AG04450 (cell line): ENCODE measurements at regions not wholly inside any gene's neighbourhood (a gene's known extent, or its start where the extent isn't known, plus 50 kb on each side); places are given as distances from the start of the nearest gene placed in this dataset.

Experiments used
- CTCF ChIA-PET: fragments of 300-600, 350-600 bp; formaldehyde crosslinking; extraction: SDS; loops from one replicate; lab custom pipeline; 2022; ENCODE audit warnings: antibody characterized with exemption, inconsistent platforms; lab: Charles Lee
- POLR2A ChIA-PET: fragments of 350-600 bp; formaldehyde crosslinking; extraction: SDS; loops from one replicate; lab custom pipeline; 2021; ENCODE audit warnings: antibody characterized with exemption, inconsistent platforms; lab: Yijun Ruan, JAX
- DNase-seq: peaks from one replicate; pipeline ENCODE4 v3.0.0-alpha.2; 2011; ENCODE audit warnings: low read depth, low spot score
- H3K27ac ChIP-seq: one replicate; pipeline ENCODE4 v1.5.1; 2012; ENCODE audit warnings: low read depth, low read length, control low read depth
- H3K27me3 ChIP-seq: one replicate; pipeline ENCODE4 v1.6.0; 2012; ENCODE audit warnings: low read length; ENCODE audit not compliant: control insufficient read depth, insufficient read depth
- H3K4me3 ChIP-seq: 2 replicates; pipeline ENCODE4 v1.5.1; 2011; ENCODE audit warnings: mild to moderate bottlenecking, low read depth, low read length, control low read depth
- H3K9me3 ChIP-seq: 2 replicates; pipeline ENCODE4 v1.5.1; 2012; ENCODE audit warnings: low read length; ENCODE audit not compliant: control insufficient read depth, insufficient read depth
- TF ChIP-seq, protein P1 (sequence below): IDR thresholded peaks from 2 replicates; pipeline ENCODE4 v1.5.1; 2011; ENCODE audit warnings: low read depth, low read length, control low read depth, inconsistent platforms

DNA sequence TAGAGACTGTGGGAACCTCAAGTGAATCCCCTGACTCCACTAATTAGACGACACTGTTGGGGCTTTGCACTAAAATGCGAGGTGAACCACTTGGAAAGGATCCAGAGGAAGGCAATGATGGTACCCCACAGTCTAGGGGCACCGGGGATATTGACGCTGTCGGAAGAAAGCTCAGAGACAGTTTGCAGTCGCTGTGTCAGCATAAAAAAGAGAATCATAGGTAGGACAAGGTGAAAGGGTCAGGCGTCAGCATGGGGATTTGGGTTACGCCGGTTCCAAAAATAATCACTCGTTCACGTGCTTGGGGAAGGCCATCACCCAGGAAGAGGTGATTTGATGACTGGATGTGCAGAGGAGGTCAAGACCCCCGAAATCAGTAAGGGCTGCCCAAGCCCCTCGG, 598.0 kb upstream of the NOX3 start:
- POLR2A ChIA-PET = no interaction called here
- H3K27me3 ChIP-seq = no peaks in the 10 kb centered on the region
- H3K4me3 ChIP-seq = no peak overlapping the region
- CTCF ChIA-PET = no interaction called here
- DNase-seq = no peak
- H3K9me3 ChIP-seq = no peaks in the 10 kb centered on the region
- no peak overlapping the region for H3K27ac ChIP-seq
- TF ChIP-seq, protein P1, sequence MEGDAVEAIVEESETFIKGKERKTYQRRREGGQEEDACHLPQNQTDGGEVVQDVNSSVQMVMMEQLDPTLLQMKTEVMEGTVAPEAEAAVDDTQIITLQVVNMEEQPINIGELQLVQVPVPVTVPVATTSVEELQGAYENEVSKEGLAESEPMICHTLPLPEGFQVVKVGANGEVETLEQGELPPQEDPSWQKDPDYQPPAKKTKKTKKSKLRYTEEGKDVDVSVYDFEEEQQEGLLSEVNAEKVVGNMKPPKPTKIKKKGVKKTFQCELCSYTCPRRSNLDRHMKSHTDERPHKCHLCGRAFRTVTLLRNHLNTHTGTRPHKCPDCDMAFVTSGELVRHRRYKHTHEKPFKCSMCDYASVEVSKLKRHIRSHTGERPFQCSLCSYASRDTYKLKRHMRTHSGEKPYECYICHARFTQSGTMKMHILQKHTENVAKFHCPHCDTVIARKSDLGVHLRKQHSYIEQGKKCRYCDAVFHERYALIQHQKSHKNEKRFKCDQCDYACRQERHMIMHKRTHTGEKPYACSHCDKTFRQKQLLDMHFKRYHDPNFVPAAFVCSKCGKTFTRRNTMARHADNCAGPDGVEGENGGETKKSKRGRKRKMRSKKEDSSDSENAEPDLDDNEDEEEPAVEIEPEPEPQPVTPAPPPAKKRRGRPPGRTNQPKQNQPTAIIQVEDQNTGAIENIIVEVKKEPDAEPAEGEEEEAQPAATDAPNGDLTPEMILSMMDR = no peak

DNA sequence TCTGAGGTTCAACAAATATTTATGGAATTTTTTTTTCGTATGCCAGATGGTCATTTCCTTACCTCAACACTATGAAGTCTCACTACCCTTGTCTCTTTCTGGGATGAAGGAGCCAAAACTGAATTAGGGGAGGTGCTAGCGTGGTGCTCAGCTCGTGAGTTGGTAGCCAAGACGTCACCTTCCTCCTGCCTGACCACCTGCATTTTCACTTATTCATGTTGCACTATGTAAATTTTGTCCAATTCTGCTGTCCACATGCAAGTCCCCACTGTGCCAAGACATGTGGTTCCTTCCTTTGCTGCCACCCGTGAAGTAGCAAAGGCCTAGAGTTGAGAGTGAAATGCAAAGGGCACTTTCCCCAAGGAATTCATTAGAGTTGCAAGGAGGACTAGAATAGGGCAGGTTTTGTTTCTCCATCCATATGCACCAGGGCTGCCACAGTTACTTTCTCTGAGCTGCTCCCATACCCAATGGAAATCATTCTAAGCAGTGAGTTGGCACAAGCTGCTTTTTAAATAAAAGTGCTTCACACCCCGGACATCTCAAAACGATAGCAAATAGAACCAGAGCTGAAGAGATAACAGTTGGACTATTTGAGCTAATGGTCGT, 591.3 kb upstream of the NOX3 start:
- ChIA-PET POLR2A (no interaction called here), CTCF (interaction anchor here (1.3 kb wide), 1 partner anchor 57 kb away, joined by 3 read pairs; no protein-coding TSS in a partner anchor)
- no peak overlapping the region for H3K4me3 ChIP-seq

GRCh38 chr6:156046268-156046665, 590.6 kb upstream of the NOX3 start:
- H3K9me3 ChIP-seq = no peaks in the 10 kb centered on the region
- H3K27ac ChIP-seq = no peak overlapping the region
- no peak overlapping the region for H3K4me3 ChIP-seq
- CTCF ChIA-PET = no interaction called here
- no peaks in the 10 kb centered on the region for H3K27me3 ChIP-seq
- DNase-seq = no peak
- POLR2A ChIA-PET = no interaction called here
- TF ChIP-seq, protein P1 = no peak

More for the DNA sequence above, 591.3 kb upstream of the NOX3 start:
- no peak for DNase-seq
- Histone ChIP-seq H3K27ac (no peak overlapping the region), H3K9me3 (no peaks in the 10 kb centered on the region), H3K27me3 (no peaks in the 10 kb centered on the region)
- TF ChIP-seq, protein P1 = no peak

GRCh38 chr6:156045401-156046267, 590.0 kb upstream of the NOX3 start:
- TF ChIP-seq, protein P1 = no peak
- Histone ChIP-seq H3K9me3 (no peaks in the 10 kb centered on the region), H3K4me3 (no peak overlapping the region), H3K27ac (no peak overlapping the region), H3K27me3 (no peaks in the 10 kb centered on the region)
- no peak for DNase-seq
- POLR2A ChIA-PET = no interaction called here
- CTCF ChIA-PET = interaction anchor here (0.7 kb wide), 1 partner anchor 48 kb away, joined by 6 read pairs; no protein-coding TSS in a partner anchor

DNA sequence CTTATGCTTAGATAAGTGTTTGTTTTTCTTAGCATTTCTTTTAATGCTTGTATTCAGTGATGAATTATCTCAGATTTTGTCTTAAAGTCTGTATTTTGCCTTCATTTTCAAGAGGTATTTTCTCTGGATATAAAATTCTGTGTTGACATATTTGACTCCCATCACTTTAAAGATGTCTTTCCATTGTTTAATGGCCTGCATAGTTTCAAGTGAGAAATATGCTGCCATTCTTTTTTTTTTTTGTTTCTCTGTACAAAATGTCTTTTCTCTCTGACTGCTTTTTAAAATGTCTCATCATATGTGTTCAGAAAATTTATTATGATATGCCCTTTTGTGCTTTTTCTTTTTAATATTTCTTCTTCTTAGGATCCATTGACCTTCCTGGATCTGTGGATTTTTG, 578.0 kb upstream of the NOX3 start:
- no peak for DNase-seq
- TF ChIP-seq, protein P1 = no peak
- H3K27ac ChIP-seq = no peak overlapping the region
- no peak overlapping the region for H3K4me3 ChIP-seq
- no peaks in the 10 kb centered on the region for H3K9me3 ChIP-seq
- ChIA-PET POLR2A (no interaction called here), CTCF (no interaction called here)
- no peaks in the 10 kb centered on the region for H3K27me3 ChIP-seq
